Eye (tissue), 1 donor: ENCODE measurements at regions not wholly inside any gene's neighbourhood (a gene's known extent, or its start where the extent isn't known, plus 50 kb on each side); places are given as distances from the start of the nearest gene placed in this dataset.
A peak's percentile ranks its signal among the peaks of the same experiment; 100 is the strongest.
"Not testable (repeated sequence)": the region's sequence is repeated elsewhere in the genome, so short reads cannot be mapped to it uniquely, and the experiment has no call there.

Source experiments
- DNase-seq: peaks from one replicate; pipeline ENCODE4 v3.0.0-alpha.2; 2015

DNA sequence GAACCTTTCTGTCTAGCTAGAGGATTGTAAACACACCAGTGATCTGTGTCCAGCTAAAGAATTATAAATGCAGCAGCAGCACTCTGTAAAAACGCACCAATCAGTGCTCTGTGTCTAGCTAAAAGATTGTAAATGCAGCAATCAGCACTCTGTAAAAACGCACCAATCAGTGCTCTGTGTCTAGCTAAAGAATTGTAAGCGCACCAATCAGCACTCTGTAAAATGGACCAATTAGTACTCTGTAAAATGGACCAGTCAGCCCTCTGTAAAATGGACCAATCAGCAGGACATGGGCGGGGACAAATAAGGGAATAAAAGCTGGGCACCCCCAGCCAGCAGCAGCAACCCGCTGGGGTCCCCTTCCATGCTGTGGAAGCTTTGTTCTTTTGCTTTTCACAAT is 204.1 kb upstream of the UBL3 start:
- not testable (repeated sequence) for DNase-seq

DNA sequence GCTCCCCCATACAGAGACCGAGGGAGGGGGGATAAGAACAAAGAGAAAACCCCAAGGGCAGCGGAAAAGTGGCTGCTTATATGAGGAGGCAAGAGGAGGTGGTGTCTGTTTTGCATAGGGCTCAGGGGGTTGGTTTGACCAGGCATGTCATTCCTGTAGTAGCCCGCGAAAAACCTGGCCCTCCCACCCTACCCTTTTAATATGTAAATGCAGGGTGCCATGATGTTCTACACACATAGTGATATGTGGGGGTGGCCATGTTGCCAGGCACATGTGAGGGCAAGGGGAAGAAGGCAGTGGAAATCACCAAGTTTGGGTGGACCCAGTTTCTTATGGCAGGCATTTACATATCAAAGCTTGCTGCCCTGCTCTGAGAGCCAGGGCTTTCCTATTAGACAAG is 203.5 kb upstream of the UBL3 start:
- no peak for DNase-seq

DNA sequence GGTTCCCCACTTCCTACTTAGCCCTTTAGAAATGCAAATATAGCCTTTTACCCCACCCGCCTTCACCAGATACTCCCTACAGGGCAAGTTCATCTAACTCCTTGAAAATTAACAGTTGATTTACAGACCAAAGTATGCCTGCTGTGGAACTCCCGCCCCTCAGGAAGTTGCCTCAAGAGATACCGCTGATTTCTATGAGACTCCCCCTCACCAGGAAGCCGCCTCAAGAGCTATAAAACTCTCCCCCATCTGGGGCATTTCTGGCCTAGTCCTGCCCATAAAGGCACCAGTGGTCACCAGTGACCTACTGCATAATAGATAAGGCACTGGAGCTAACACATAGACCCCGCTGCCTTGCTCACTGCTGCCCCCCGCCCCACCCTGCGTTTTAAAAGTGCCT is 201.7 kb upstream of the UBL3 start:
- no peak for DNase-seq

DNA sequence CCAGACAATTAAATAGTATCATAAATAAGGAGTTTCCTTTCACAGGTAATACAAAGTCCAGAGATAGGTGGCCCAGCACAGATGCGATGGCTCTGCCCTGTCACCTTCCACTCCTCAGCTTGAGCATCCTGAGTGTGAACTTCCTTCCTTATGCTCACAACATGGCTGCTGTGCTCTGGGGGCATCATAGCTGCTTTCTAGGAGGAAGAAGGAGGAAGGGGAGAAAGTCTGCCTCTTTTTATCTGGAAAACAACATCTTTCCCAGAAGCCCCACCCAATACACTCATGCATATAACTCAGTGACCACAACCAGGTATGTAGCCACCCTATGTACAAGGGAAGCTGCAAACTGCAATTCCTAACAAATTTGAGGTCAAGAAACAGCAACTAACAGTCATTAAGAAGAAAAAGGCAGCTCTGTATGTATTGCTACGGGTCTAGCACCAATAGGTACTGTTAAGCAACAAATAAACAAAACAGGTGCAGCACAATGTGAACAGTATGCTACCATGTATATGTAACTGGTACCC is 201.2 kb upstream of the UBL3 start:
- DNase-seq = no peak

DNA sequence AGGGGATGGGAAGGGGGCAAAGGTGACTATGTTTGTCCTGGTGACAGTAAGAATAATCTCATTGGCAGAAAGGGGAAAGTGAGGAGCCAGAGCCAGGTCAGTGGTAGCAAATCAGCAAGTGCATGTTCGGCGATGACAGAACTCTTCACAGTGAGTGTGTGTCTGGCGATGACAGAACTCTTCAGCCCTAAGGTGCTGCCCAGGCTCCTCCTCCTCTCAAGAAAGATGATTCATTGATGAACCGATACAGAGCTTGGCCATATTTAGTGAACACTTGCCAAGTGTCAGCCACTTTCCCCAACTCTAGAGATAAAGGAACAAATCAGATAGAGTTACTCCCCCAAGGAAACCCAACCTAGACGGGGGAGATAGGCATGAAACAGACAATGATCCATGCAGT is 199.3 kb upstream of the UBL3 start:
- DNase-seq = no peak

DNA sequence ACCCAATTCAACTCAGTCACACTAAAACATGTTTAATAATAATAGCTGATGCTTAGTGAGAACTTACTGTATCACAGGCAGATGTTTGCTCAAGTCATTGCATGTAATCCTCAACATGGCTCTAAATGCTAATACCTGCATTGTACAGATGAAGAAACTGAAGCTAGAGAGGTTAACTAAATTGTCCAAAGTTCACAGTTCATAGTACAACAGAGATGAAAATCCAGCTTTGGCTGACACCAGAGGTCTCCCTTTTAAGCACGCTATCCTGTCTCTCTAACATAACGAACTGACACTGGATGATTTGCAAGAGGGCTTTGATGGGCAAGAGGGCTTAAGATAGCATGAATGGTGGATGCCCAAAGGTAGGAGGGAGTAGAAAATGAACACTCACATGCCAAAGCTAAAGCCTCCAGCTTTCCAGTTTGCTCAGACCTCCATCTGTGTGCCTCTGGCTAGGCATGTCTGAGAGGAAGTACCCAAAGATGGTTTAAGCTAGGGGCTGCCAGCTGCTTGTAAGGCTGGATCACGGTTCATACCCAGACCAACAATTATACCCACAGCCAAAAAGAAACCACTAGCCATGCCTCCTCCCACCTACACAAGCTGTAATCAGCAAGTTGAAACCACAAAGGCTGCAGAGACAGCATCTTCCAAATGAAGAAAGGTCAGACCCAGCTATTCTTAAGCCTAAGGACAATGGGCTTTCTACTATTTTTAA is 196.9 kb upstream of the UBL3 start:
- DNase-seq = no peak

DNA sequence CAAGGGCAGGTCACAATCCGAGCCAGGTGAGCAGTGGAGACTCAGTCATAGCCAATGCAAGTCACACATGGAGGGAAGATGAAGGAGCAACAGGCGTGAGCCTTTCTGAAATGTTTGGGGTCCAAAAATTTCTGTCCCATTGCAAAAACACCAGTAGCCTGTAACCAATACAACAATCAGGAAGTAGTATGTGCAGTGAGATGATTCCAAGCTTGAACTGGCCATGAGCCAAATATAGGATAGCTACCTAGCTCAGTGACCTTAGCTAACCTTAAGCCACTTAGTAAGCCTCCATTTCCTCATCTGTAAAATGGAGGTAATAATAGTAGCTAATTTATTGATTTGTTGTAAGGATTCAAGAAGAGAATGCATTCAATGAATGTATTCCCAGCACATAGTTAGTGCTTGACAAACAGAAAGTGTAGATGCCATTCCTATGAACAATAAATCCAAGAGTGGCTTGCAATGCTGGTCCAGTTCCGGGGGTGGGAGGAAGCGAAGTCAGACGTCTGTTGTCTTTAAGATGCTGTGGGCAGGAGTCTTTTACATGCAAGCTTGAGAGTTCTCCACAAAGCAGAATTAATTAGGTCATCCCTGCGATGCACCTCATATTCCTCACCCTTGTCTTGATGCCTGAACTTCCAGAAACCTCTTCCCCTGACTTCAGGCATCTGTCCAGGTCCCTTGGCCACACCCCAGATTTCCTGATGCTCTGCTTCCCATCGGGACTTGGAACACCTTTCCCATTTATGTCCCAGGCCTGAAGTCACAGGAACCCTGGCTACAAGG is 195.7 kb upstream of the UBL3 start:
- DNase-seq = no peak

DNA sequence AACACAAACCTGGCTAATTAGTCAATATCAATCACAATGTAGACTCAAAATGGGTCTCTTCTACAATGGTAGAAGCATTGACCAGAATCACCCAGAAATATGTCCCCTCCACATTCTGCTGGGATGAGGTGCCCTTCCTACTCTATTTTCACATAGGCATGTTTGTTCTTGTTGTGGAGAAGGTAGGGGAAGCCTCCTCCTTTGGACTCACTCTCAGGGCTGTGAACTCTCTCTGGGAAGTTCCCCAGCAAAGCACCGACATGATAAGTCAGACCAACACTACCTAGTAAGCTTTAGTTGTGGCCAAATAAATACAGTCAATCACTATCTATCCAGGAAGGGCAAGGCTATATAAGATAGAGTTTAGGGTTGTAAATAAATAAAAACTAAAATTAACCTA is 194.5 kb upstream of the UBL3 start:
- no peak for DNase-seq

DNA sequence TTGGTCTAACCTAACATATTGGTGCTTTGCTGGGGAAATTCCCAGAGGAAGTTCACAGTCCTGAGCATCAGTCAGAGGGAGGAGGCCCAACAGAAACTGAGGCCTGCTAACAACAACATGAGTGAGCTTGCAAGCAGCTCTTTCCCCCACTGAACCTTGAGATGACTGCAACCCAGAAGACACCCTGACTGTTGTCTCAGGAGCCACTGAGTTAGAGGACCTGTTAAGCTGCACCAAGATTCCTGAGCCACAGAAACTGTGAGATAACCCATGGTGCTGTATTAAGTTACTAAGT is 193.2 kb upstream of the UBL3 start:
- DNase-seq = no peak

DNA sequence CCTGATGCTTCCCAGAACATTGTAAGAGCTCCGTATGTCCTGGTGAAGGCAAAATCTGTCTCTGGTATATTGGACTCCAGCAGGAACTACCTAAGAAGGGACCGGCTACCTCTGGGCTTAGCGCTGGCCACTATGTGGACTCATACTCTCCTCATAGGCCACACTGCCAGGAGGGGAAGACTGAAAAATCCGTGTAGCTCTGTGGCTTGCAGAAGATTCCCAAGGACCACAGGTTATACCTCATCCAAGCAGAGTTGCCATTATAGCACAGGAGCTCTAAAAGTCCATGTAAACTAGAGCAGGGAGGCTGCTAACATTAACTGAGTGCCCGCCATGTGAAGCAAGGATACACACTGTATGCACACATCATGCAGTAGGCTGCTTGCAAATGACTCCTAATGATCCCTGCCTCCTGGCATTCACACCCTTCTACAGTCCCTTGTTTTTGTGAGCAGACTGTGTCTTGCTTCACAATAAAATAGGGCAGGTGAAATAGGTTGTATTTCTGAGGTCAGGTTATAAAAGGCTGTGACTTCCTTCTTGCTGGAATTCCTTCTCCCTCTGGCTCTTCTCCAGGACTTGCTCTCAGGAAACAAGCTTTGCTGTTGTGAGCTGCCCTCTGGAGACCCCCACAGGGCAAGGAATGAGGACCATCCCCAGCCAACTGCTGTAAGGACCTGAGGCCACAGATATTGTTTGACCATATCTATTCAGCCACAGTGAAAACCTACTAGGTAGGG is 192.6 kb upstream of the UBL3 start:
- no peak for DNase-seq

DNA sequence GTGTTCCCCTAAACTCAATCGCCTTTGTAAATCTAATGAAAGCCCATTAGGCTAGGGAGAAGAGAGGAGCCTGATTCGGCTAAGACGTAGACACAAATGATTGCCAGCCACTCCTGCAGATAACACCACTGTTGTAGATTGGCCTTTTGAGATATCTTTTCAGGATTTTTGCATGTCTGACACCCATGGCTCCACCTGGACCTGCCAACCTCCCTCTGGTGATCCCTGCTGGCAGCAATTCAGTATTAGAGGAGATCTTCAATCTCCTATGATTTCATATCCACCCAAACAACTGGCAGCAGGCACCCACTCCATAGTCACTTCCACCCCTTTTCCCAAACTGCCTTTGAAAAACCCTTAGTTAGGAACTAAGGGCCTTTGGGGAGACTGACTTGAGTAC is 191.9 kb upstream of the UBL3 start:
- no peak for DNase-seq

DNA sequence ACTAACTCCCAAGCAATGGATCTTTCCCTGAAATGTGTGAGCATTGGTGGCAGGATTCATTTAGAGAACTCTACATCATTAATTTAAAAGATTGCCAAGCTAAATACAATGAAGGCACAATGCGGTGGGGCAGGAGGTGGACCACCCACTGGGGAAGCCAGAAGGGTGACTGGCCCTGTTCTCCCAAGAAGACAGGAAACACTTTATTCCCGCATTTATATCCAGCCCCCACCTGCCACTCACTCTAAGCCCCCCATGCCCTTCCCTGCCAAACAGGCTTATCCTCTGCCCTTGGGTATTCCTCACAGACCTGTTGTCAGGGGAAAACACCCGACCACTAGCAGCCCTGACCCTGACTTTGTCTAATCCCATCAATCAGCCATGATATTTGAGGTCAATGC is 189.1 kb upstream of the UBL3 start:
- DNase-seq = peak; percentile 71

DNA sequence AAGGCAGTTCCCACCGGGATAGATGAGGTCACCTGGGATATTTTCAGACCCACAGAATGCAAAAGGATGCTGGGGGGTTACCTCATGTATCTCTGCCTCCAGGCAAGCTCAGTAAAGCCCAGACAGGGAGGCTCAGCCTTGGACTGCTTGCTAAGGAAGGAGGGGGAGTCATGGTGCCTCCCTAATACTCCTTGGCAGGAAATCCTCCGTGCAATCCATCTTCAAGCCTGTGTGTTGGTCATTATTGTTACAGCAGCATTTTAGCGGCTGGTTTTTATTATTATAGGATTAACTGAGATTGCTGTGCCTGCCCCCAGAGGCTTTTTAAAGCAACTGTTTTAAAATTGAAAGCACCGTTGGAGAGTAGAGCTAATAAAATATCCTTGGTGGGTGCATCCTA is 188.5 kb upstream of the UBL3 start:
- DNase-seq = peak; percentile 33

DNA sequence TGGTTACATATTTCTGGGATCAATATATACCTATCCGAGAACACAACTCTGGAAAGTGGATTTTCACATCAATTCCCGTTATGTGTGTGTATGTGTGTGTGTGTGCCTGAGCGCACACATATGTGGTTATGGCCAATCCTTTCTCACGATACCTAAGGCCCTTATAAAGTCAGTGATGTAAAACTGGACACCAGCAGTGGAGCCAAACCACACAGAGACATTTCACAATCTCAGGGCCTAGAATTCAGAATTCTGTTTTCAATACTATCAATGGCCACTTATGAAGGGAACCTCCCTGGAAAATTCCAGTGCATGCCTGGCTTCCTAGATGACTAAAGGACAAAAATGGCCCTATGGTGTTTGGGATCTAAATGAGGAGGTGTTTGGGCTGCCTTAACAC is 187.3 kb upstream of the UBL3 start:
- no peak for DNase-seq

DNA sequence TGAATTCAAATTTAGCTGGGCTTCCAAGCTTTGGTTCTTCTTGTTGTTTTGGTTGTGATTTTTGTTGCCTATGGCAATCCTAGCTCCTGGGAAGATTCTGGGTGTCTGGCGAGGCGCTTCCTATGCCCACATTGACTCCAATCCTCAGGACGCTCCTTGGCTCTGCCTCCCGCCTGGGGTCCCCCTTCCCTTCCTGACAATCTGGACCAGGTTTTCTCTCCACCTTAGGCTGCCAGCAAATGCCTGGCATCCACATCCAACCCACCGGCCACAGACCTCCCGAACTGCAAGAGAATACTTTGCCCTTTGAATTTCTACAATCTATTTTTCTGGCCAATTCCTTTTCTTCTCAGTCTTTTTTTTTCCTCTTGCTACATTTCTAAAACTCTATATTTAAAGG is 186.9 kb upstream of the UBL3 start:
- peak; percentile 75 for DNase-seq

DNA sequence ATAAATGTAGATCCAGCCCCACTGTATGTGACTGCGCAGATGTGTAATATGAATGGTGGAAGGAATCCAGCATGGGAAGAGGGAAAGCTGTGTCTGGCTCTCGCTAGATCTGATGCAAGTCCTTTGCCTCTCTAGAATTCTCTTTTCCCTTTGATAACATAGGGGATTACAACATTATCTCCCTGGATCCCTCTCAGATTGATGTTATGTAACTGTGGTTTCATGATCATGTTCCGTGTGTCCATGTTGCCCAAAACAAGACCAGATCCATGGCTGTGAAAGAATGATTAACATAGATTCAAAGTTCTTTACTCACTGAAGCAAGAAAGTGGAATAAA is 184.0 kb upstream of the UBL3 start:
- DNase-seq = no peak

DNA sequence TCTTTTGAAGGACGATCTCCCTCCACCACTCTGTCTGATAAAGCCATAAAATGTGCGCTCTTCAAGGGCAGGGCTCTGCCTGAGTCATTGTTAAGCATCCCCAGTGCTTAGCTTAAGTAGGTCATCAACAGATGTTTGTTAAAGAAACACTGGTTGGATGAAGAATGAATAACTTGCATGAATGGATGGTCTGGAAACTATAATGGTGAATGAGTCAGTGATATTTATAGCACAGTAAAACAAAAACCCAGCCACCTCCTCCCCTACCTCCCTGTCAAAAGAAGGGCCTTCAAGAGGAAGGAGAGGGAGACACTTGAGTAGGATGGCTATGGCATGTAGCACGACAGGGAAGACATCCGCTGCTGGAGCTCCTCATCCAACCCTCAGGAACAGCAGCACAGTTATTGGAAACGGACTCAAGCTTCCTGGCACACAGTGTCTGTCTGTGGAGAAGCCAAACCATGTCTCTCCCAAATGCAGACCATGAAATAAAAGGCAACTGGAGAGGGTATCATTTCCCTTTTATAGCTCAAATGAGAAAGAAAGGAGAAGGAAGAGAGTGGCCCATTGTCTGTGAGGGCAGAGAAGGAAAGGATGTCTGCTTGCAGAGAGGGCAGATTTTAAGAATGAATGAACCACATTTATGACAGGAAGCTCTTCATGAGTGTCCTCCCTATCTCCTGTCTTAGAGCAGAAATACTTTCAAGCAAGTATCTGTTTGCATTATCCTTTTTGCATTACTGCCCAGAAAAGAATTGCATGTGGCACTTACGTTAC is 183.5 kb upstream of the UBL3 start:
- no peak for DNase-seq

DNA sequence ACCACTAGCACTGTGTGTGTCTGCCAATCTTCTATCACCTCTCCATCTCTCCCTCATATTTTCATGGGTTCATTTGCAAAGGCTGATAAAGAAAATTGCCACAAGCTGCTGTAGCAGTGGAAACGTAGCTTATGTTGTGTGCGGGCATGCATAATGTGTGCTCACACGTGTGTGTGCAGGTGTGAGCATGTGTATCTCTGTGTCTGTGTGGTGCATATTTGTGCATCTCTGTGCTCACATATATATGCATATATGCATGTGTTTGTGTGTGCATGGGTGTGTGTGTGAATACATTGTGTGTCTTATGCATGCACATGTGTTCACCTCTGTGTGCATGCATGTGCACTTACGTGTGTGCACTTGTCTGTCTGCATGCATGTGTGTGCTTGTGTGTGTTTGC is 181.8 kb upstream of the UBL3 start:
- no peak for DNase-seq

DNA sequence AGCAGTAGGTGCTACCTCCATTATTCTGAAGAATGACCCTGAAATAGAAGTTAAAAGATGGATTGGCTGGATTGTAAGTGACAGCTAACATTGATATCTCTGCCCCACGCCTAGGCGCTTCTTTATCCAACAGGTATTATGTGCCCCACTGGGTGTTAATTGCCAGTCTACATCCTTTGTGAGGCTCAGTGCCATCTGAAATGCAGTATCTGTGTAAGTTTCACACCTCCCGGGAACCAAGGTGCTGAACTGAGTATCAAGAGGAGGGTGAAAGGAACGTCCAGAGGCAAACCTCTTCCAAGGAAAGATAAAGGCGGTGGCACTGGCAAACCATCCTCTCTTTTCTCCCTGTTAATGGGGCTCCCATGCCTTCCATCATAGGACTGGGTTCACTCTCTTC is 181.1 kb upstream of the UBL3 start:
- no peak for DNase-seq

DNA sequence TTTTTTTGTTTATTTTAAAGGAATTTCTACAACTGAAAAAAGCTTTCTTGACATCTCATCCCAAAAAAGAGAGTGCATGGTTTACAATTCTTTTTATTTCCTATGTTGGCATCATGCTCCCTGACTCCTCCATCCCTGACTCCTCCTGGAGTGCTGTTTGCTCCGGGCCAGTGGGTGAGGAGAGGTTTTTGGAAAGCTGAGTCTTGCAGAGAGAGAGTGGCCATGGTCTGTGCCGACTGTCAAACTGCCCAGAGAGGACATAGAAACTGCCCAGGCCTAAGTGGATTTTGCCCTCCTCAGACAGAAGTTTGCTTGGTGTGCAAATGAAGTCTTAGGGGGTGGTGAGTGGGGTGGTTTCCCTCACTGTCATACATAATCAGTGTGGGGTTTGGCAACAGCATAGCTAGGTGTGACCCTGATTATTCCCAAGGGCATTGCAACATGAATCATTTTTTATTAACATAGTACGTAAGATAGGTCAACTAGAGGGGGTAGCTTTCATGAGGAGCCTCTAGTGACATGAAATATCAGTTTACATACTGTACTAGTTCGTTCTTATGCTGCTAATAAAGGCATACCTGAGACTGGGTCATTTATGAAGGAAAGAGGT is 179.8 kb upstream of the UBL3 start:
- no peak for DNase-seq

DNA sequence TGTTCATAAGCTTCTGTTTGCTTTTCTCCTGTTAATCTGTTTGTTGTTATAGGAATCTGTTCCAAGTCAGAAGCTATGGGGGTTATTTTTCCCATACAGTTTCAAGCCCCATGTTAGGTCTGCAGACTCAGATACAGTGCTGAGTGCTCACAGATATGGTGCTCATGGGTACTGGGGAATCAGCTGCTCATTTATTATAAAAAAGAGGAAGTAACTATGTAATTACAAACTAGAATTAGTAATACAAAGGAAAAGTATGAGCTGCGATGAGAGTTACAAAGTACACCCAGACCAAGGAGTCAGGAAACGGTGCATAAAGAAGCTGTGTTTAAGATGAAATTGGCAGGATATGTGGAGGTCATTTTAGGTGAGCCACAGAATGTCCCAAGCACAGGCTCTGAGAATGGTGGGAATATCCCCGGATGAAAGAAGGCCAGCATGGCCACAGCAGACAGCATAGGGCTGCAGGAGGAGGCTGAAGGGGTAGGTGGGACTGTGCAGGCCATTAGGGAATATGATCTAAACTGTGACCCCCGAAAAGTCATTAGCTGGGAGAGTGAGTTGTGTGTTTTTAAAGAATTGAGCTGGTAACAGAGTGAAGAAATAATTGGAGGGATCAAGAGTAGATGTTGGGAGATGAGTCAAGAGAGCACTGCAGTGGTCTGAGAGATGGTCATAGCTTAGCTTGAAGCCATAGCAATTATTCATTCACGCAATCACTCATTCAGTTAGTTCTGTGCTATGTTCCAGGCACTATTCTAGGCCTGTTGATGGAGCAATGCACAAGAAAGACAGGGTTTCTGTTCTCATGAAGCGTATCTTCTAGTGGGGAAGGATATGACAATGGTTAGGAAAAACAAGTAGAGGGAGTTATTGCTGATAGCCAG is 177.4 kb upstream of the UBL3 start:
- DNase-seq = no peak

DNA sequence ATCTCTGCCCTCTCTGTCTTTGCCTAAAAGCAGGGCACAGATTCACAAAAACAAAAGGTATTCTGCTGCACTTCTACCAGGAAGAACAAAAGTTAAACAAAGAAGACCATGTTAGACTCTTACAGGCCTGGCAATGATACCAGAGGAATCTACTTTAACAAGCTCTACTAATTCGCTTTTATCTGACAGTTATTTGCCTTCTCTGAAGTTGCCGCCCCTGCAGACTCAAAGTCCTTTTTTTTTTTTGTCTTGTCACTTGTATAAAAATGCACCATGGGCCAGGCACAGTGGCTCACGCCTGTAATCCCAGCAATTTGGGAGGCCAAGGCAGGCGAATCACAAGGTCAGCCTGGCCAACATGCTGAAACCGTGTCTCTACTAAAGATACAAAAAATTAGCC is 176.5 kb upstream of the UBL3 start:
- DNase-seq = no peak
